Stimulated activated CD4-positive, alpha-beta T cell treated with anti-CD3 and anti-CD28 coated beads, Interleukin-15, amount 100 ng/mL, for 48 hours (primary cell): ENCODE measurements at regions not wholly inside any gene's neighbourhood (a gene's known extent, or its start where the extent isn't known, plus 50 kb on each side); places are given as distances from the start of the nearest gene placed in this dataset.

ENCODE experiments used
- DNase-seq, 2 donors: peaks; one replicate each; pipeline ENCODE4 v3.0.0-alpha.2; 2020; ENCODE audit warnings: low read depth in 2 of 2

DNA sequence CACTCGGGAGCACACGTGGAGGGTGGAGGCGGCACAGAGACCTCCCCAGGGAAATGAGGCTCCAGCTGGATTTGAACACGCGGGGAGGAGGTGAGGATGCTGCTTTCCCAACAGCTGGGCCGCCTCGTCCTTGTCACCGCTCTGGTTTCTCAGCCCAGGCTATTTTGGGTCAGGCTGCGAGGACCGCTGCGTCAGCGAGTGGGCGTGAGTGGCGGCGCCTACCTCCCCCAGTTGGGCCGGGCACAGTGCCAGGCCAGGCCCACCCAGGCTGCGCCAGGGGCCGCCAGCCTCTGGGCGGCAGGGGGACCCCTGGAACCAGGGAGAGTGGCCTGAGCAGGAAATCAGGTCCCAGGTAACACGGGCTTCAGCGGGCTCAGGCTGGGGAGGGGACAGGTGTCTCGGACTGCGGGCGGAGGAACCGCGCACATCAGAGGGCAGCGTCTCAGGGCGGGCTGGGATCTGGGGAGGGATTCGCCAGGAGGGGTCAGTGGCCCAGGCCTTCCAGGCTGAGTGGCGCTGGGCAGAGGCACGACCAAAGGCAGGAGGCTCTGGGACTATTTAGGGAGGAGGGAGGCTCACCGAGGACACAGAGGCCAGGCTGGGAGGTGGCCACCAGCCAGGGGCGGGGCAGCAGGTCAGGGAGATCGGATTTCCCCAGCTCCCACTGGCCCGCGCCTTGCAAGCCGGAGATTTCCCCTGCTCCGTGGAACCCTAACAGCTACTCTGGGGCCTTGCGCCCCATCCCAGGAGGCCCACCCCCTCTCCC is 125.2 kb upstream of the RET start:
- DNase-seq, result no peak

DNA sequence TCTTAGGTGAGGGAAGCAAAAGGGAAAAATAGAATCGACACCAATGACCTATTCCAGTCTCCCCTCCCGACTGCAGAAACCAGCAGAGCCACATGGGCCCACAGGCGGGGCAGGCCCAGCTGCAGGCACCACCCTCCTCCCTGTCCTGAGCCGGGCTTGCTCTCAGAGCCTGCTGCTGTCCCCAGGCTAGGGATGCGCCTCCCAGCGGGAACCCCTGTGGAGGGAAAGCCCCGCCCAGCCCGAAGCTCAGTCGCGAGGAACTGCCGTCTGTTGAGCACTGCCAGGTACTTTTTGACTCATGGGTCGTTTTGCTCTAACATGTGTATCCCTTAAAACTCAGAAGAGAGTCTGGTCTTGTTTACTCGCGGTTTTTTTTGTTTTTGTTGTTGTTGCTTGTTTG is 124.5 kb upstream of the RET start:
- no peak for DNase-seq

DNA sequence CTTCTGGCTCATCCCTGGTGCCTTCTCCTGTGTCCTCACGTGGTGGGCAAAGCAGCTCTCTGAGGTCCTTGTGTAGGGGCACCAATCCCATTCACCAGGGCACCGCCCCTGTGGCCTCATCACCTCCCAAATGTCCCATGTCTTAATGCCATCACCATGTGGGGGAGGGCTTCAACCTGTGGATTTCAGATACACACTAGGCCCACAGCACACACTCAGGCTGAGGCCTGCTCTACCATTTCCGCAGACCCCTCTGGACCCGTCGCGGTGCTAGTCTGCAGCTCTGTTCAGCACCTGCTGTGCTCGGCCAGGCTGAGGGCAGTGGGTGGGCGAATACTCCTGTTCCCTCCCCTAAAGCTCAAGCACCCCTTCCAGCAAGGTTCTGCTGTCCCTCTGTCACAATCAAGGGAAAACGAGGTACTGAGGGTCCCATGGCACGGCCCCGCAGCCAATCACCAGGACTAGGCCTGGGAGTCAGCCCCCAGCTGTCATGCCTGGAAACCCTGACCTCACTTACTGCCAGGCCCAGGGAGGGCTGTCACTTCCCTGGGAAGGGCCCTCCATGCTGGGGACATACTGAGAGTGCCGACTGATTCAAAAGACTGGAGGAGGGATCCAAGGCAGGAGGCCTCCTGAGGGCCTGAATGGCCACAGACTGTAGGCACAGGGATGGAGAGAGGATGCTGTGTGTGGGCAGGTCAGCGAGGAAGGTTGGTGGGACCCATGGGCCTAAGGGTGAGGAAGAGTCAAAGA is 123.8 kb upstream of the RET start:
- no peak for DNase-seq

DNA sequence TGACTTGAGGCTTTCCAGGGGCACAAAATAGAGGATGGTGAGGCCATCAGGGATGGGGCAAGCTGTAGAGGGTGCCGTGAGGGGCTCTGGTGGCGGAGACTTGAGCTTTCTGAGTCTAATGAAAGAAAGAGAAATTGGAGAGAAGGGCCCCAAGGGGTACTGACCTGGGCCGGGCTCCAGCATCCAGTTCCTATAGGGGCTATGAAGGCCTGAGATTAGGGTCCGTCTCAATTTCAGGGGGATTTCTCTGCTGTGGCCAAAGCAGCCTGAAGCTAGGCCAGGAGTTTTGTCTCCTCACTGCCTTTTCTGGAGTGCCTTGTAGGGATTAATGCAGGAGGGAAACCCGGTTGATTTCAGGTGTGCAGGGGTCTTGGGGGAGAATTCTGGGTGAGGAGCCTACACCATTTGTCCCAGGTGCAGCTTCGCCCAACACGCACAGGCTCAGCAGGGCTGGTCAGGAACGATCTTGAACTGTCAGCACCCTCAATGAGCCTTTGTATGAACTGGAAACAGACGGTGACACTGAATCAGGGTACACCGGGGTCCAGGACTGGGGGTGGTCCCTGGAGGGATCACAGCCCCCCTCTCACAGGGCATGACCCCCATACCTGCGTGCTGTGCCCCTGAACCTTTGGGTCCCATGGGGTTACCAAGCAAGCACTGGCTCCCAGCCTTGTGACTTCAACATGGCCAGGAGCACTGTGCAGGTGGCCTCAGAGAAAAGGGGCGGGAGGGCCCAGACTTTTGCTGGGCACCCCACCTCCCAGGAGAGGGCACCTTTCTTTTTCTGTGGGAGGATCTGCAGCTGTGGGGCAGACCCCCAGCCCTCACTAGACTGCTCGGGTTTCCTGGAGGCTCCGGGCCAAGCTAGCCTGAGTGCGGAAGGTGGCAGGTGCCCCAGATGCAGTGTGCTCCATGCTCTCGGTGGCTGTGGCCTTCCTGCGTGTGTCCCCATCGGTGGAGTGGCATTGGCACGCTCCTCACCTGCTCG is 122.9 kb upstream of the RET start:
- no peak for DNase-seq

DNA sequence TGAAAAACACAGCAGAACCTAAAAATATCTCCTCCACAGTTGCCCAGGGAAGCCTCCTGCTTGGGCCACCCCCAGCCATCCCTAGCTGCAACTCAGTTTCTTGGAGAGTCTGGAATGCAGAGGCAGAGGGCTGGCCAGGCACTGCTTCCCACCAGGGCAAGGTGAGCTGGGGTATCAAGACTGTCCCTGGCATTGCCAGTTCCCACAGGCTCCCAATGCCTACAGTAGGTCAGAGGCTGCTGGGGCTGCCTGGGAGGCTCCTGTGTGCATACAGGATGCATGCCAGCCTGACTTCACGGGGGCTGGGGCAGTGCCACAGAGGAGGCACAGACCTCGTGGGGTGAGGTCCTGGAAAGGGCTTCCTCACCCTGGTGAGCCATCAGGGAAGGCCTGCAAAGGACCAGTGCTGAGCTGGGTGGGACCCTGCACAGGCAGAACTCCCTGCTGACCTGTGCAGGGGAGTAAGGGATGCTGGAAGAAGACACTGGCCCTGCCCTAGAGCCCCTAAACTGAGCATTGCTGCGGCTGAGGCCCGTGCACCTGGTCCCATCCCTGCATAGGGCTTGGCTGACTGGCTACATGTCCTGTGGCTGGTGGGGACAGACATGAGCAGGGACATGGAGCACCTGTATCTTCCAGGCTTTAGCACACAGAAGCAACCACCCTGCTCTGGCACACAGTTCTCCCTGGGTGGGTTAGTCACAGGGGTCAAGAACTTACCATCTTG is 121.9 kb upstream of the RET start:
- DNase-seq, result no peak

DNA sequence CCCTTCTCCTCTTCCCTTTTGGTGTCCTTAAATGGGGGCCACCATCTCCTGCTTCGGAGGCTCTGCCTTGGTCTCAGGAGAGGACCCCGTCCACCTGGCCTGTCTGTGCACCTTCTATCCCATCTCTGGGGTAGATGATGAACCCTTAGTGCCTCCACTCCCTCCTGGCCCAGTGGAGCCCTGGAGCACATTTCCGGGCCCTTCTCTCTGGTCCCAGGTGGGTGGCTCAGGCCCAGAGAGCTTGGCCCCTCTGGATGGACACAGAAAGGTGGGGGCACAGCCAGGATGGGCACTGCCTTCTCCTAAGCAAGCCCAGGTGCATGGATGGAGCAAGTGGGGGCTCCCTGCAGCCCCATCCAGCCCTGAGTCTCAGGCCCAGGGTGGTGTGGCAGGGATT is 121.4 kb upstream of the RET start:
- DNase-seq, result no peak

DNA sequence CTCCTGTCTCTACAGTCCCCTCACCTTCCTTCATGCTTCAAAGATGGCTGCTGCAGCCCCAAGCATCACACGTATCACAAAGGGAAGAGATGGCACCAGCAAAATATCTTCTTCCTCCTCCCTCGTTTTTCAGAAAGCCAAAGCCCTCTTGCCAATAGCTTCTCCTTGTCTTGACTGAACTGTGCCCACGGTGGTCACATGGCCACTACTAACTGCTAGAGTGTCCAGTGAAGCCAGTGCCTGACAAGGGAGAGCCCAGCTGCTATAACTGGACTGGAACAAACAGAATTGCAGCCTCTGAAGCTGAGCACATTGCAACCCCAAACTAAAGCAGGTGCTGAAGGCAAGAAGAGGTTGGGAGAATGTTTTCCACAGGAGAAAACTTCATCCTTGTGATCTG is 120.8 kb upstream of the RET start:
- DNase-seq, result no peak

DNA sequence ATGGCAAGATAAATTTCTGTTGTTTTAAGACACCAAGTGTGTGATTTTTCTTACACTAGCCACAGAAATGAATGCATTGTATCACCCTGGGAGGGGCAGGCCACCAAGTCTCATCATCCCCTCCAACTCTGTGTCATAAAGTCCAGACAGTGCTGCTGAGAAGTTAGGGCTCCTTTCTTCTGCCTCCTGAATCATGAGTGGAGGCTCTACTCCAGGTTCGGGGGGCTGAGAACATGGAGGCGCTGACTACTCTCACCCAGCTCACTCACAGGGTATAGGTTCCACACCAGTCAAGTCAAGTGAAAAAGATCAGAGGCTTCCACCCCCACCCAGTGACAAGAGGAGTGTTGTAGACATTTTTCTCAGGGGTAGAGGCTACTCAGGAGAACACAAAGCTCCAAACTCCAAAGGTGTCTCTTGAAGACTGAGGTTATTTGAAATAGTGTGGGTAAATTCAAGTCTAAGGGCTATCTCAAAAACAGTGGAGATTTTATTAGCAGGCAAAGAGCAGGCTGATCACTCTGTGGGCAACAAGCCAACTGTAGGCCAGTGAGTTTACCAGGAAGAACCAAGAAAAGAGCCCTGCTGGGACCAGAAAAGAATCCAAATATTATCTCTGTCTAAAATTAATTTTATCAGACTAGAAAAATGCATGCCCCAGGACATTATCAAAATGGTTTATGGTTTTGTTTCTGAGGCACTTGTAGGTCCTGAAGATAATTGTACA is 118.6 kb upstream of the RET start:
- no peak for DNase-seq

DNA sequence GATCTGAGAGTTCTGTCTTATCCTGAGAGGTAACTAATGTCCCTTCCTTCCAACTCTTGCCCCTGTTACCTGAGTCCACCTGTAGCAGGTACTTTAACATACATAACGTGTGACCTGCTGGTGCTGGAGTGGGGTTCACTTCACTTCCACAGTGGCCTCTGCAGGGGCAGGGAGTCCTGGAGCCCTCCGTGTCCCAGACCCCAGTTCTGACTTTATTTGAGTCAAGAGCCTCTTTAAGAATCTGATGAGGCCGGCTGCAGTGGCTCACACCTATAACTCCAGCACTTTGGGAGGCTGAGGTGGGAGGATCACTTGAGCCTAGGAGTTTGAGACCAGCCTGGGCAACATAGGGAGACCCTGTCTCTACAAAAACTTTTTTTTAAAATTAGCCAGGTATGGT is 117.0 kb upstream of the RET start:
- no peak for DNase-seq

DNA sequence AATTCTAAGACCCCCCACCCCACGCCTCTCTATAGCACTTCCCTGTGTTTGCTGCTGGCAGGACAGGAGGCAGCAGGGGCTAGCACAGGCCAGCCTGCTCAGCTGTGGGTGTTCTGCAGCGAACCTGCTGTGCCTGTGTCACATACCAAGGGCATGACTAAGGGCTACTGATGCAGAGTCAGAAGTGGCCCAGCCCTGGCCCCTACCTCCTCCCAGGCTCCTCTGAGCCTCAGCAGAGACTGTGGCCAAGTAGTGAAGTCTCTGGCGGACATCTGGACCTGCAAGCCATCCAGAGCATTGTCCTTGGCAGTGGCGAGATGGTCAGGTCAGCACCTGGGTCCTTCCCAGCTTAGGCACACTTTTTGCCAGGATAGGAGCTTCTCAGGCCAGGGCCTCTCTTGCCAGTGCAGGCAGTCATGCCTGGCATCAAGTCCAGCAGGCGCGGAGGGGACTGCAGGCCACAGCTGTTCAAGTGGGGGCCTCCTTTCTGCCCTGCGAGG is 116.3 kb upstream of the RET start:
- DNase-seq, result no peak

DNA sequence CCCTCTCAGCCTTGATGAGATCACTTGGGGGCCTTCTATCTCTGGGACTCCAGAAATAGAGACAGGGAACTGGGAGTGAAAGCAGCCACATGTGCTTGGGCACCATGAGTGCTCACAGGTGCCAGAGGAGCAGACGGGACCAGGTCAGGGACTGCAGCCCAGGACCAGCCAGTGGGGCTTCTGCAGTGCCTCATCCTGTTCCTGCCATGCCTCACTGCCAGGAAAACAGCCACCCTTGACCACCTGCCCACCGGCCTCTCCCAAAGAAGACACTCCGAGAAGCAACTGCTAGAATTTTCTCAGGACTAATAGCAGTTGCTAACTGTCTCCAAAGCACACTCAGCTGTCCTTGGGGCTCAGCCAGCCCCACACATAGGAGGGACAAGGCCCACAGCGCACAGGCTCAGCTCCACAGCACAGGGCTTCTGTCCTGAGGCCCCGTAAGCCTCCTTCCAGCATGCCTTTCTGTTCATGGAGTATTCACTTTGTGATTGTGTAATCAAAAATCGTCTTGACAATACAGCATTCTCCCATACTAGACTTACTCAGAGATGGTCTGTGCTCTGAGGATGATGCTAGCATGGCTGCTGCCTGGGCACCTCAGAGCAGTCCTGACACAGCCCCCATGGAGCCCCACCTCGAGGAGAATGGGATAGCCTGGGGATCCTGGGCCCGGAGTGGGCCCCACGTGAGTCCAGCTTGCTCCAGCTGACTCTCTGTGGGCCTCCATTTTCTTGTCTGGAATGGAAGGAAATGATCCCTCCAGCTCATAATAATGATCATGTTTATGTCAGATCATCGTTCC is 115.7 kb upstream of the RET start:
- no peak for DNase-seq

DNA sequence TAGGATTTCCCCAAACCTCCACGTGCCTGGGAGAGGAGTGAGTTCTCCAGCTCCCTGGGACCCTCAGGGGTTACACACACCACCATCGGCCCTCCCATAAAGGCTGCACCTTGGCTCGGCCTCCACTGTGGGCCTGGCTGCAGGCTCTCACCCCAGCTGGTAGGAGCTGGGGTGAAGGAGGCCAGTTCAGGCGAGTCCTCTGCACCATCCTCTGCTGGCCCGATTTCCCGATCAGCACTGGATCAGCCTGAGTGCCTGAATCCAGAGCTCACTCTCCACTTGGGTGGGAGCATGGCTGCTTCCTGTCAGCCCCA is 115.1 kb upstream of the RET start:
- no peak for DNase-seq

DNA sequence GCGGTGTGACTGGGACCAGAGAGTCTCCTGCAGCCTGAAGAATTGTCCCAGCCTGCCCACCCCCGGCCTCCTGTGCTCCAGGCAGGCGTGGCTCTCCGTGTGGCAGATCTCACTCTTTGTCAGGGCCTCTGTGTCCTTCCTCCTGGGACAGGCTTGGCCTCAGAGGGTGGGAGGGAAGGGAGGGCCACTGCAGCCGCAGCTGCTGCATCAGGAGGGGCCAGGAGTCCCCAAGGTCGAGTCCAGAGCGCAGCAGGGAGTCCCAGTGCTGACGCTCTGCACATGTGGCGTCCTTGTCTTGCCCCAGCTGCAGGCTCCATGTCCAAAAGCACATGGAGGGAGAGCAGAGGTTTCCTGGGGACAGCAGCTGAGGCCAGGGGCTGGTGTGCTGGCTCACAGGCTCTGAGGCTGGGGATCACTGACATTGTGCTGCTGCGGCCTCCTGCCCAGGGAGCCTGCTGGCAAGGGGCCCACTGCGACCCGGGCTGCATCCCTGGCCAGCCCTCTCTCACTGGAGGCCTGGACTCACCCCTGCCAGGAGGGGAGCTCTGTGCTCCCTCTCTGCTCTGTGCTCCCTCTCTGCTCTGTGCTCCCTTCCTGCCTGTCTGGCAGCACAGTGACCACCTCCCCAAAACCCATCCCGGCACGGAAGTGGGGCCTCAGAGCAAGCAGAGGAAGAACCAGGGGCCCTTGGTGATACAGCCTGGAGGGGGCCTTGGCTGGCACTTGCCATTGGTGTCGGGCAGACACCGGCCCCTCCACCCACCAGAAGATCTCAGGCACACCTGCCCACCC is 114.6 kb upstream of the RET start:
- DNase-seq, result no peak

DNA sequence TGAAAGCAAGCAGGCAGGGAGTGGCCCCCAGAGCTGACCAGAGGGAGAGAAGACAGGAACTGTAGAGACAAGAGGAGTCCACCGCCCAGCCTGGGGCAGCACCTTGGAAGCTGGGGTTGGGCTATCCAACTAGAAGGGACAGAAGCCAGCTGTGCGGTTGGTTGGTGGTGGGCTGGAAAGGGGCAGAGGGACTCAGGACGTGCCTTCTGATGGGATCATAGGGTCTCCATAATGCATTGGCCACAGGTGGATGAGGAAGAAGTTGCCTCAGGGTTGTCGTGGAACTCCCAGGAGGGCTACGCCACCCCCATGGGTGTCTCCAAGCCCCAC is 114.0 kb upstream of the RET start:
- DNase-seq, result no peak

DNA sequence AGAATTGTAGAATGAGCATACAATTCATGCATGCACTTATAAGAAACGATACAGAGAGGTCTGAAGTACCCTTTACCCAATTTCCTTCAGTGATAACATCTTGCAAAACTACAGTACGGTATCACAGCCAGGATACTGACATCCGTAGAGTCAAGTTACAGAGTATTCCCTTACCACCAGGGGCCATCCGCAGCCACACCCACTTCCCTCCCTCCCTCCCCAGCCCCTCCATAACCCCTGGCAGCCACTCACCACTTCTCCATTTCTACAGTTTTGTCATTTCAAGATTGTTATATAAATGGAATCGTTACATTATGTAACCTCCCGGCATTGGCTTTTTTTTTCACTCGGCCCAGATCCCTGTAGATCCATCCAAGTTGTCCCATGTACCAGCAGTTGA is 113.6 kb upstream of the RET start:
- DNase-seq, result no peak

DNA sequence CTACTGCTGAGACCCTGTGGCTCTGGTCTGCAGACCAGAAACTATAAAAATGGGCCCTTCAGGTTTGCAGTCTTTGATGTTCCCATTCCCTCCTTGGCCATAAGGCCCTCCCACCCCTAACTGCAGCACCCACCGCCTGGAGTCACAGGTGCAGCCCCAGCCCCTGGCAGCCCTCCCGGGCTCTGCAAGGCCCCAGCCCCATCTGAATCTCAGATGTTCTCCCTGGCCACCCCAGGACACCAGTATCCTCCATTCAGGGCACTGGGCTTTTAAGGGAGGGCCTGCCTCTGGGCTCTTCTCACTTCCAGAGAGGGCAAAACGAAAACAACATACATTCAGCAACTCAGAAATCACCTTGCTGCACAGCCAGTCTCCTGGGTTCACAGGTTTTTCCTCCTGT is 107.7 kb upstream of the RET start:
- DNase-seq, result no peak

DNA sequence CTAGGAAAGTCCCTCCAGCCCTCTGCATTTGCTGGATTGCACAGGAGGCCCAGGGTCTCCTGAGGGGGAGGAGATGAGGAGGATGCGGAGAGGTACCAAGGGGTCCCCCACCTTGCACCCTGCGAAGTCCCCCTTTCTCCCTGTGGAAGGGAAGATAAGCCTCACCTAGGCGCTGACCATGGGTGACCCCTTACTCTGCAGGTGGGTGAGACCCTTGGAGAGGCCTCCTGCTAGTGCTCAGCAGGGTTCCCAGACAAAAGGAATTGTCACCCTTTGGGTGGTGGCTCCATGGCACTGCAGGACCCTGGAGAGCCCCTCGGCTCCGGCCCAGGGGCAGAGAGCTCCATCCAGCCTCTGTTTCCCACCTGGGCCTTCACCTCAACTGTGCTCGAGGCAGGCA is 107.0 kb upstream of the RET start:
- no peak for DNase-seq

DNA sequence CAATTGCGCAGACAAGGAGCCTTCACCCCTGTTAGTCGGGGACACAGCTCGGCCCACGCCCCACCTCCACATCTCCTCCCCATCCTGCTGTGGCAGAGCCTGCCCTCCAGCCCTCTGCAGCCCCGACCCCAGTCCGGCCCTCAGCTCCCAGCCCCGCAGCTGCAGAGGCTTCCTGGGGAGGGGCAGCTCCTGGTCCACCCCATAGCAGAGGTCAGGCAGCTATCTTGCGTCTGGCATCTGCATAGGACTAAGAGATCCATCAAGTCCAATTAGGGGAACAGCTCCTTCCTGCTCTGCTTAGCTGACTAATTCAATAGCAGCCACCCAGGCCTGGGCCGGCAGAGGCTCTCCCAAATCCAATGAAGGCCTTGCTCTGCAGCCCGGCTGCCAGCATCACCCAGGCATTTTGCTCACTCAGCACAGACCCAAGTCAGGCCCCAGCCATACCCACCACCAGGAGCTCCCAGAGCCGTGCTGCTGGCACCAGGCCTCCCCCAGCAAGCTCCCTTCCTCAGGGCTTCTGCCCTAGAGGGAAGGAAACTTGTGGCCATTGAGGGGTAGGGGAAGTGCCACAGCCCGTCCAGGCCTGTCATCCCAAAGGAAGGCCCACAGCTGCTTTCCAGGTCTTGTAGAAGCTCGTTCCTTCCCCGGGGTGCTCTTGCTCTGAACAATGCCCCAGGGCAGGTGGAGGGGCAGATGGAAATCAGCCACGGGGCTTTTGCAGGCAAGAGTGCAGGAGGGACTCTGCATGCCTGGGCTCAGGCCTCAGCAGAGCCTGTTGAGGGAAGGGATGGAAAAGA is 106.2 kb upstream of the RET start:
- no peak for DNase-seq

DNA sequence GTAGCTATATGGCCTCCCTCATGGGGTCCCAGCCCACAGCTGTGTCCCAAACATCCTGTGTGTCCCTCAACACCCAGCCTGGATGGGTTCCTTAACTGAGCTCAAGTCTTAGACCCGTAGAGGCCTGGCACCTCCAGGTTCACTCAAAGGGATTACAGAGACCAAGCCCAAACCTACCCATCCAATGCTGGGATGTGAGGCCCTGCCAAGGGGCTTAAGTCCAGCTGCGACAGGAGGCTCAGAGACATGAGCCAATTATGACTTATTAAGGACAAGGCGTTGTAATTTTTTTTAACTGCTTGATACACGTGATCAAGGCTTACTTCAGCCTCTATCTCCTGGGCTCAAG is 105.6 kb upstream of the RET start:
- DNase-seq, result no peak
